Activated CD4-positive, alpha-beta T cell treated with anti-CD3 and anti-CD28 coated beads for 36 hours (primary cell): ENCODE measurements at regions not wholly inside any gene's neighbourhood (a gene's known extent, or its start where the extent isn't known, plus 50 kb on each side); places are given as distances from the start of the nearest gene placed in this dataset.

Source experiments
- ATAC-seq: fragments of 200-7000 bp; cut with Tn5 transposase; one replicate; pipeline ENCODE4 v1.10.0; 2021; ENCODE audit warnings: mild to moderate bottlenecking, moderate library complexity
- CTCF ChIA-PET: fragments of 350-600 bp; sonication (Branson Sonifier 250); formaldehyde crosslinking; loops from one replicate; lab custom pipeline; 2021; ENCODE audit warnings: antibody characterized with exemption; lab: Charles Lee
- POLR2A ChIA-PET: fragments of 350-600 bp; sonication (Branson Sonifier 250); formaldehyde crosslinking; loops from one replicate; lab custom pipeline; 2021; ENCODE audit warnings: antibody characterized with exemption, inconsistent platforms; lab: Charles Lee
- DNase-seq: peaks from one replicate; pipeline ENCODE4 v3.0.0-alpha.2; 2020
- H3K27ac Mint-ChIP-seq: one replicate; pipeline ENCODE4 v1.8.0; 2021; ENCODE audit warnings: mixed read lengths
- H3K27me3 Mint-ChIP-seq: one replicate; pipeline ENCODE4 v1.8.0; 2021; ENCODE audit warnings: mixed read lengths
- H3K36me3 Mint-ChIP-seq: one replicate; pipeline ENCODE4 v1.8.0; 2021; ENCODE audit warnings: low read depth, mixed read lengths
- H3K4me1 Mint-ChIP-seq: one replicate; pipeline ENCODE4 v1.8.0; 2021; ENCODE audit warnings: mixed read lengths
- H3K4me3 Mint-ChIP-seq: one replicate; pipeline ENCODE4 v1.8.0; 2021; ENCODE audit warnings: mild to moderate bottlenecking, moderate library complexity, mixed read lengths
- H3K9me3 Mint-ChIP-seq: one replicate; pipeline ENCODE4 v1.8.0; 2021; ENCODE audit warnings: low read depth, mixed read lengths
- intact Hi-C, 2 experiments: fragments of 100-400 bp; cut with DNase I in 1 of 2; cut with micrococcal nuclease in 1 of 2; formaldehyde crosslinking; loops; one replicate each; pipeline versions ENCODE4 v1.14.2 to v1.15.1; 2022 to 2024; cut with DNase I, micrococcal nuclease

DNA sequence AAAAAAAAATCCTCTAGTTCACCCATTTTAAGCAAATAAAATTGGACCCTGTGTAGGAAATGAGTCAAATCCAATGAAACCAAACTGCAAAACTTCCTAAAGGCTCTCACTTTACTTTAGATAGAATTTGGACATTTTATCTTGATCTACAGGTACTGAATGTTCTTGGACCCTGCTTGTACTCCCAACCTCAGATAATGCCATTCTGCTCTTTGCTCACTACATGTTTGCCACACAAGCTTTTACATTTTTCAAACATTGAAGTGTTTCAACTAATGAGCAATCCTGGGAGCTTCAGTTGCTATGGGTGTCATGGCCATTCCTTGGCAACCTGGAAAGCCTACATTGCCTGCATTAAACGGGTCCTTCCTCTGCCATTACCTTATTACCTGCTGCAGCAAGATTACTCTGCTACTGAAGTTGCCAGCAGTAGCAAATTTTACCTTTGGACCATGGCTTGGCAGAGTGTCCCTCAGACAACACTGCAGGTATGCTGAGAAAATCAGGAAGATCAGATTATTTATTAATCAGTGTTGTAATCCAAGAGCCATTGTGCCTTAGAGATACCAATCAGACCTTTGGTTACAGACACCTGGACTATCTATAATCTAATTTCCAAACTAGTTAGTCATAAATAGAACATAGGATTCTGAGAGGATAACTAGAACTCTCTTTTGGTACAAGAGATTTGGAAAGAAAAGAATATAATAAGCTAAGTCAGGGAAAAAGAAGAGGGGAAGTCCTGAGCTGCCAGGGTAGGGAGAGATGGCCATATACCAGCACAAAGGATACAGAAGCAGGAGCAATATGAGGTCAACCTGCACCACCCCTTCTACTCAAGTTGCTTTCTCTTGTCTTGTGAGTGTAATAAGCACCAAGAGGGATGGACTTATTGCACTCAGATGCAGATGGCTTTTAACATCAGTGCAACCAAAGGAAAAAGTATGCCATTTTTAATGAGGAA, 293.3 kb upstream of the TFPI start:
- no peaks in the 10 kb centered on the region for H3K36me3 Mint-ChIP-seq
- no peaks in the 10 kb centered on the region for H3K4me1 Mint-ChIP-seq
- no peak overlapping the region for H3K27ac Mint-ChIP-seq
- ChIA-PET CTCF (no interaction called here), POLR2A (no interaction called here)
- H3K9me3 Mint-ChIP-seq = no peaks in the 10 kb centered on the region
- no peak for ATAC-seq
- H3K4me3 Mint-ChIP-seq = no peak overlapping the region
- no peaks in the 10 kb centered on the region for H3K27me3 Mint-ChIP-seq
- intact Hi-C loops = no loop called here
- DNase-seq = no peak

DNA sequence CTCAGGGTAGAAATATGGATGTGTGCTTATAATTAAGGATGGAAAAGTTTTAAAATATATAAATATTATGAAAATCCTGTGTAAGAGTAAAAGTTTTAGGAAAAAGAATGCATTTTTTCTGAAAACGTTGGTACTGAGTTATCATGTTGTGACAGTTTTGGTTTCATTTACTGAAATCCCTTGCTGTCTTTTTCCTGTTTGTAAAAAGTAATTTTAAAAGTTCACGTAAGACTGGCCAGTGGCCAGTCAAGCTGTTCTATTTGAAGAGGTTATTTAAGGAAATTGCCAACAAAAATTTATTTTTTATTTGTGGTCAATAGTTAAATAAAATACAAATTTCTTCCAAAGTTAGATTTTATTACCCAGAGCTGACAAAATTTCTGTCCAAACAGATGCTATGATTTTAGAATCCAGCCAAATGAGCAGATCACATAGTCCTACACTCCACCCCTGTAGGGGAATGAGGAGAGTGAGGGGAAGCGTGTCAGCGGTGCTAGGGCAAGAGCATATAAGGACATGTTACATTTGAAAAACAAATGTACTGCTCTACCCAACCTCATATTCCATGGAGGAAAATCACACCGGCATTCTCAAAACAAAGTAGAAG, 297.8 kb upstream of the TFPI start:
- intact Hi-C loops = no loop called here
- no peaks in the 10 kb centered on the region for H3K36me3 Mint-ChIP-seq
- CTCF ChIA-PET = no interaction called here
- no peak overlapping the region for H3K27ac Mint-ChIP-seq
- no peak for ATAC-seq
- no peaks in the 10 kb centered on the region for H3K9me3 Mint-ChIP-seq
- no peak overlapping the region for H3K4me3 Mint-ChIP-seq
- H3K4me1 Mint-ChIP-seq = no peaks in the 10 kb centered on the region
- no peaks in the 10 kb centered on the region for H3K27me3 Mint-ChIP-seq
- no peak for DNase-seq
- POLR2A ChIA-PET = no interaction called here

DNA sequence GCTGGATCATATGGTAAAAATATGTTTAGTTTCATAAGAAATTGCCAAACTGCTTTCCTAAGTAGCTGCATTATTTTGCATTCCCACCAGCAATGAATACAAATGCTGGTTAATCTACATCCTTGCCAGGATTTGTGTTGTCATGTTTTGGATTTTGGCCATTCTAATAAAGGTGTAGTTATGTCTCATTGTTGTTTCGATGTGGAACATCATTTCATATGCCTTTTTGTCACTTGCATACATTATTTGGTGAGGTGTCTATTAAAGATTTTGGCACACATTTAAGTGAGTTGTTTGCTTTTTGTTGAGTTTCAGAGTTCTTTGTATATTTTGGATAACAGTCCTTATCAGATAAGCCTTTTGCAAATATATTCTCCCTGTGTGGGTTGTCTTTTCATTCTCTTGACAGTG, 299.2 kb upstream of the TFPI start:
- ChIA-PET CTCF (no interaction called here), POLR2A (no interaction called here)
- H3K4me1 Mint-ChIP-seq = no peaks in the 10 kb centered on the region
- H3K27ac Mint-ChIP-seq = no peak overlapping the region
- DNase-seq = no peak
- H3K36me3 Mint-ChIP-seq = no peaks in the 10 kb centered on the region
- intact Hi-C loops = no loop called here
- H3K9me3 Mint-ChIP-seq = no peaks in the 10 kb centered on the region
- H3K27me3 Mint-ChIP-seq = no peaks in the 10 kb centered on the region
- no peak overlapping the region for H3K4me3 Mint-ChIP-seq
- no peak for ATAC-seq

DNA sequence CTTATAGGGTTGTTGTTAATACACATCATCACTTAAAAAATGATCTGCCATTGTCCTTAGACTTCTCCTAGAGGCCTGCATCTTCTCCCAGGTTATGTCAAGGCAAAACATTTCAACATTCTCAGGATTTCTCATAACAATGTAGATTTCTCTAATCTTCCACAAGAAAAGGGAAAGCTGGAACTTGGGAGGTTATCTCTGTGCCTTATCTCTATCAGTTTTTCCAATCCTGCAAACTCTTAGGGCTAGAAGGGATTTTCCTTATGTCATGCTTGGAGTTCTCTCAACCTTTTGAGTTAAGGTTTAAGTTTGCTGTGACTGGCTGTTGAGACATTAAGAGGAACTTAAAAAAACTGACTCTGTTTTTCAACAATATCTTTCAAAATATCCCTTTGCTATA, 300.6 kb upstream of the TFPI start:
- CTCF ChIA-PET = no interaction called here

DNA sequence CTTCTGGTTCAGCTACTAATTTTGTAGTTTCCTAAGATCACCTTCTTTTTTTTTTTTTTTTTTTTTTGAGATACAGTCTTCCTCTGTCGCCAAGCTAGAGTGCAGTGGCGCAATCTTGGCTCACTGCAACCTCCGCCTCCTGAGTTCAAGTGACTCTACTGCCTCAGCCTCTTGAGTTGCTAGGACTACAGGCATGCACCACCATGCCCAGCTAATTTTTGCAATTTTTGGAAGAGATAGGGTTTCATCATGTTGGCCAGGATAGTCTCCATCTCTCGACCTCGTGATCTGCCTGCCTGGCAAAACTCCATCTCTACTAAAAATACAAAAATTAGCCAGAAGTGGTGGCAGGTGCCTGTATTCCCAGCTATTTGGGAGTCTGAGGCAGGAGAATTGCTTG, 301.5 kb upstream of the TFPI start:
- Mint-ChIP-seq H3K4me1 (no peaks in the 10 kb centered on the region), H3K27me3 (no peaks in the 10 kb centered on the region), H3K4me3 (no peak overlapping the region), H3K27ac (no peak overlapping the region), H3K9me3 (no peaks in the 10 kb centered on the region), H3K36me3 (no peaks in the 10 kb centered on the region)
- POLR2A ChIA-PET = no interaction called here
- no peak for ATAC-seq
- DNase-seq = no peak
- CTCF ChIA-PET = interaction anchor here (0.6 kb wide), 1 partner anchor 1503 kb away, joined by 4 read pairs; no protein-coding TSS in a partner anchor
- intact Hi-C loops = no loop called here

More for the DNA sequence above, 300.6 kb upstream of the TFPI start:
- POLR2A ChIA-PET = no interaction called here
- no peaks in the 10 kb centered on the region for H3K36me3 Mint-ChIP-seq
- intact Hi-C loops = no loop called here
- ATAC-seq = no peak
- H3K4me1 Mint-ChIP-seq = no peaks in the 10 kb centered on the region
- H3K27me3 Mint-ChIP-seq = no peaks in the 10 kb centered on the region
- DNase-seq = no peak
- no peak overlapping the region for H3K27ac Mint-ChIP-seq
- H3K9me3 Mint-ChIP-seq = no peaks in the 10 kb centered on the region
- H3K4me3 Mint-ChIP-seq = no peak overlapping the region

DNA sequence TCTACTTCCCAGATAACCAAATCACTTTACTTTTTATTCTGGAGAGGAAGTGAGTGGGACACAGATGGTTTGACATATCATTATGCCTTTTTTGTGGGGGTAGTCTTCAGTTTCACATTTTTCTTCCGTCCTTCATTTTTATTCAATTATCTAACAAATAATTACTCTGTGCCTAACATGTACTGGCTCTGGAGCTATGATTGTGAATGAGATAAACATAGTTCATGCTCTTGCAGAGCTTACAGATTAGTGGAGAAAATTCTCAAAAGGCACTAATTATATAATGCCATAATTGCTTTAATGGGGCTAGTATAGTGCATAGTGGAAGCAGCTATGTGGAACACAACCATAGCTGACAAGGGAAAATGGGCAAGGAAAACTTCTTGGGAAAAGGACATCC, 303.6 kb upstream of the TFPI start:
- Mint-ChIP-seq H3K4me1 (no peaks in the 10 kb centered on the region), H3K27ac (no peak overlapping the region), H3K27me3 (no peaks in the 10 kb centered on the region), H3K9me3 (no peaks in the 10 kb centered on the region), H3K36me3 (no peaks in the 10 kb centered on the region), H3K4me3 (no peak overlapping the region)
- DNase-seq (no peak), ATAC-seq (no peak)
- ChIA-PET CTCF (no interaction called here), POLR2A (no interaction called here)
- intact Hi-C loops = no loop called here

DNA sequence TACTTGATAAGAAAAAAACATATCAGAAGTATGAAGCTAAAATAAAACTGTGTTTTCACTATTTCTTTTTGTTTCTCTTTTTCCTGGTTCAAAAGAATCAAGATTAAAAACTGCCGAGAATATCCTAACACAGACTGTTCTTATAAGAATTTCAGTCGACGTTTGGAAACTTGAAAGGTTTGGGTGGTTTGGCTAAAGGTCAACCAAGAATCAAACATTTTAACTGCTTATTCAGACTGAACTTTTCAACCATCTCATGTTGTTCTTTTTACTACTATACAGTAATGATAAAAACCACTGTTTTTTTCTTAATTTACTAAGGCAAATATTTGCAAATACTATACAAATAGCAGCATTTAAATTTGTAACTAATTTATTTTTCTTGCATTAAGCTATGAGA, 308.5 kb upstream of the TFPI start:
- ATAC-seq (no peak), DNase-seq (no peak)
- Mint-ChIP-seq H3K4me3 (no peak overlapping the region), H3K9me3 (no peaks in the 10 kb centered on the region), H3K4me1 (no peaks in the 10 kb centered on the region), H3K27me3 (no peaks in the 10 kb centered on the region), H3K36me3 (no peaks in the 10 kb centered on the region), H3K27ac (no peak overlapping the region)
- ChIA-PET CTCF (no interaction called here), POLR2A (no interaction called here)
- intact Hi-C loops = no loop called here

DNA sequence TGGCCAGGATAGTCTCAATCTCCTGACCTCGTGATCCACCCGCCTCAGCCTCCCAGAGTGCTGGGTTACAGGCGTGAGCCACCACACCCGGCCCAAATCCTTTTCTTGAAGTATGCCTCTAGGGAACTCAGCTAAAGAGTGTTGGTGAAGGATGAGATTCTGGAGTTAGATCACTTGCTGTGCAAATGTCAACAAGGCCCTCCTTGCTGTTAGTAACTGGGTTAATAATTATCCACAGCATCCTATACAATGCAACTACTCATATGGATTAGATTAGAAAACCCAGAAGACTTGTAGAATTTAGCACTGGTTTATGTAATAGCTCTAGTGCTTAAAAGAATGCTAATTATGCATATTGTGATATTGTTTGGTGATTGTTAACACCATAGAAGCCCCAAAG, 310.8 kb upstream of the TFPI start:
- Mint-ChIP-seq H3K27ac (no peak overlapping the region), H3K36me3 (no peaks in the 10 kb centered on the region), H3K9me3 (no peaks in the 10 kb centered on the region), H3K27me3 (no peaks in the 10 kb centered on the region), H3K4me1 (no peaks in the 10 kb centered on the region), H3K4me3 (no peak overlapping the region)
- intact Hi-C loops = no loop called here
- DNase-seq = no peak
- POLR2A ChIA-PET = no interaction called here
- ATAC-seq = no peak
- CTCF ChIA-PET = no interaction called here

DNA sequence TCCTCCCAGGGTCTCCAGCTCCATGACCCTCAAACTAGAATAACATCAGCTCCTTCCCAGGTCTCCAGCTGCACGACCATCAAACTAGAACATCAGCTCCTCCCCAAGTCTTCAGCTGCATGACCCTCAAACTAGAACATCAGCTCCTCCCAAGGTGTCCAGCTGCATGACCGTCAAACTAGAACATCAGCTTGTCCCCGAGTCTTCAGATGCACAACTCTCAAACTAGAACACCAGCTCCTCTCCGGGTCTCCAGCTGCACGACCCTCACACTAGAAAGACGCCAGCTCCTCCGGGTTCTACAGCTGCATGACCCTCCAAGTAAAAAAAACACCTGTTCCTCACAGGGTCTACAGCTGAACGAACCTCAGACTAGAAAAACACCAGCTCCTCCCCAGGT, 312.9 kb upstream of the TFPI start:
- POLR2A ChIA-PET = no interaction called here
- Mint-ChIP-seq H3K4me1 (no peaks in the 10 kb centered on the region), H3K27me3 (no peaks in the 10 kb centered on the region), H3K36me3 (no peaks in the 10 kb centered on the region), H3K9me3 (no peaks in the 10 kb centered on the region), H3K27ac (no peak overlapping the region), H3K4me3 (no peak overlapping the region)
- no peak for ATAC-seq
- CTCF ChIA-PET = interaction anchor here (0.5 to 0.9 kb wide), 2 partner anchors 10 to 321 kb away, joined by 3 read pairs; no protein-coding TSS in a partner anchor
- DNase-seq = no peak
- intact Hi-C loops = no loop called here

DNA sequence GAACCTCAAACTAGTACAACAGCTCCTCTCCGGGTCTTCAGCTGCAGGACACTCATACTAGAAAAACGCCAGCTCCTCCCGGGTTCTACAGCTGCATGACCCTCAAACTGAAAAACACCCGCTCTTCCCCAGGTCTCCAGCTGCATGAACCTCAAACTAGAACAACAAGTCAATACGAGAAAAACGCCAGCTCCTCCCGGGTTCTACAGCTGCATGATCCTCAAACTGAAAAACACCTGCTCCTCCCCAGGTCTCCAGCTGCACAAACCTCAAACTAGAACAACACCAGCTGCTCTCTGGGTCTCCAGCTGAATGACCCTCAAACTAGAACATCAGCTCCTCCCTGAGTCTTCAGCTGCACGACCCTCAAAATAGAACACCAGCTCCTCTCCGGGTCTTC, 315.0 kb upstream of the TFPI start:
- Mint-ChIP-seq H3K36me3 (no peaks in the 10 kb centered on the region), H3K27ac (no peak overlapping the region), H3K27me3 (peaks cover 2% of the 10 kb centered on the region), H3K4me1 (no peaks in the 10 kb centered on the region), H3K4me3 (no peak overlapping the region), H3K9me3 (no peaks in the 10 kb centered on the region)
- ATAC-seq (no peak), DNase-seq (no peak)
- intact Hi-C loops = no loop called here
- ChIA-PET CTCF (interaction anchor here (0.5 to 0.9 kb wide), 3 partner anchors 10 to 945 kb away, joined by 3 to 4 read pairs (median 3); no protein-coding TSS in a partner anchor), POLR2A (interaction anchor here (0.6 kb wide), 1 partner anchor 15 kb away, joined by 3 read pairs; no protein-coding TSS in a partner anchor)

DNA sequence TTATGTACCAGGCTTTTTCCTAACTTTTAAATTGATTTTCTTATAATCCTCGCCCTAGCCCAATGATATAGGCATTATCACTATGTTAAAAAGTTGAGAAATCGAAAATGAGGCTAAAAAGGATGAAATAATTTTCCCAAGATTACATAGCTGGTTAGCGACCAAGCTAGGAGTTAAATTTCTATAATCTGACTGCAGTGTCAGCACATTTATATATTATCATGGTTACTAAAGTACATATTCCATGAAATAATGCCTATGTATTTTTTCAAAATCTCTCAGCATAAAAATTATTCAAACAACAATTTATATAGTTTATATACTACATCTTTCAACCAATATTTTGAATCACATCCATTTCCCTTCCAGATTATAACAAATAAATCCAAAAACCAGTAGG, 317.3 kb upstream of the TFPI start:
- Mint-ChIP-seq H3K4me3 (no peak overlapping the region), H3K36me3 (no peaks in the 10 kb centered on the region), H3K27me3 (peaks cover 2% of the 10 kb centered on the region), H3K27ac (no peak overlapping the region), H3K9me3 (no peaks in the 10 kb centered on the region), H3K4me1 (no peaks in the 10 kb centered on the region)
- DNase-seq (no peak), ATAC-seq (no peak)
- ChIA-PET CTCF (no interaction called here), POLR2A (no interaction called here)
- intact Hi-C loops = no loop called here

DNA sequence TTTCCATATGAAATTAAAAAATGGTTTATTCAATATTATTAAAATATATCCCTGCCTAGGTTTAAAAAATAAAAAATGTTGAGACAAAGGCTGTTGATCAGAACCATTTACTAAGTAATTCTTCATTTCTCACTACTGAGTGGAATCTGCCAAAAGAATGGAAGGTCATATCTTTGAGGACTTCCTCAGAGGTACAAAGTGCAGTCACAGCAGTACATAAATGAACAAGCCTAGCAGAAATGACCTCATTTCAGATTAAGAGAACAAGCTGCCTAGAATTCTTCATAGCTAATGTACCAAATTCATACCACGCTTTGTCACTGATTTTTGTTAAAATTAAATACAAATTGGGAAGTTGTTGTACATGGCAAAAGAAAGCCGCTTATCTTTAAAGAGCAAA, 318.9 kb upstream of the TFPI start:
- ChIA-PET POLR2A (no interaction called here), CTCF (interaction anchor here (0.6 kb wide), 1 partner anchor 407 kb away, joined by 3 read pairs; no protein-coding TSS in a partner anchor)
- Mint-ChIP-seq H3K27ac (no peak overlapping the region), H3K27me3 (peaks cover 4% of the 10 kb centered on the region), H3K4me3 (no peak overlapping the region), H3K4me1 (no peaks in the 10 kb centered on the region), H3K36me3 (no peaks in the 10 kb centered on the region), H3K9me3 (no peaks in the 10 kb centered on the region)
- ATAC-seq = no peak
- DNase-seq = no peak
- intact Hi-C loops = no loop called here
